GM23248 (cell line): ENCODE measurements at regions not wholly inside any gene's neighbourhood (a gene's known extent, or its start where the extent isn't known, plus 50 kb on each side); places are given as distances from the start of the nearest gene placed in this dataset.

Experiments used
- DNase-seq: peaks from one replicate; pipeline ENCODE4 v3.0.0-alpha.2; 2015
- H2AFZ ChIP-seq: fragments of 200-600 bp; sonication (generic); 2 replicates; pipeline ENCODE4 v1.6.1; 2016; ENCODE audit warnings: antibody characterized with exemption
- H3F3A ChIP-seq: fragments of 200-600 bp; sonication (generic); 2 replicates; pipeline ENCODE4 v1.6.1; 2016; ENCODE audit warnings: mild to moderate bottlenecking, antibody characterized with exemption, mixed run types; ENCODE audit not compliant: insufficient read depth
- H3K27ac ChIP-seq: fragments of 200-600 bp; sonication (generic); 2 replicates; pipeline ENCODE4 v1.5.1; 2016; ENCODE audit warnings: mild to moderate bottlenecking
- H3K27me3 ChIP-seq: fragments of 200-600 bp; sonication (generic); replicated peaks from 2 replicates; pipeline ENCODE4 v1.6.1; 2016; ENCODE audit warnings: mild to moderate bottlenecking; ENCODE audit not compliant: insufficient read depth
- H3K36me3 ChIP-seq: fragments of 200-600 bp; sonication (generic); 2 replicates; pipeline ENCODE4 v1.6.1; 2016; ENCODE audit warnings: low read depth, mild to moderate bottlenecking
- H3K4me1 ChIP-seq: fragments of 200-600 bp; sonication (generic); 2 replicates; pipeline ENCODE4 v1.6.1; 2016; ENCODE audit warnings: mild to moderate bottlenecking; ENCODE audit not compliant: insufficient read depth
- H3K4me2 ChIP-seq: fragments of 200-600 bp; sonication (generic); one replicate; pipeline ENCODE4 v1.6.1; 2016; ENCODE audit warnings: mild to moderate bottlenecking; ENCODE audit not compliant: unreplicated experiment
- H3K4me3 ChIP-seq: fragments of 200-600 bp; sonication (generic); 2 replicates; pipeline ENCODE4 v1.5.1; 2016; ENCODE audit warnings: mild to moderate bottlenecking
- H3K79me2 ChIP-seq: fragments of 200-600 bp; sonication (generic); 2 replicates; pipeline ENCODE4 v1.6.1; 2016; ENCODE audit warnings: mild to moderate bottlenecking; ENCODE audit not compliant: insufficient read depth
- H3K9ac ChIP-seq: fragments of 200-600 bp; sonication (generic); 2 replicates; pipeline ENCODE4 v1.6.1; 2016; ENCODE audit warnings: mild to moderate bottlenecking
- H3K9me2 ChIP-seq: fragments of 200-600 bp; sonication (generic); 2 replicates; pipeline ENCODE4 v1.6.1; 2016; ENCODE audit warnings: mixed run types, mild to moderate bottlenecking, moderate library complexity; ENCODE audit not compliant: insufficient read depth
- H3K9me3 ChIP-seq: fragments of 200-600 bp; sonication (generic); one replicate; pipeline ENCODE4 v1.6.1; 2017; ENCODE audit warnings: low read depth
- H4K20me1 ChIP-seq: fragments of 200-600 bp; sonication (generic); 2 replicates; pipeline ENCODE4 v1.6.0; 2016; ENCODE audit not compliant: insufficient read depth
- EZH2 ChIP-seq: fragments of 200-600 bp; sonication (generic); IDR thresholded peaks from 2 replicates; pipeline ENCODE4 v1.6.1; 2018; ENCODE audit warnings: antibody characterized with exemption, mild to moderate bottlenecking; ENCODE audit not compliant: insufficient read depth, poor library complexity, severe bottlenecking
- EZH2phosphoT487 ChIP-seq: fragments of 200-600 bp; sonication (generic); IDR thresholded peaks from 2 replicates; pipeline ENCODE4 v1.6.1; 2018; ENCODE audit warnings: antibody characterized with exemption, moderate library complexity, mild to moderate bottlenecking, low read depth; ENCODE audit not compliant: insufficient read depth
- WGBS, 2 experiments: methylation state at CpG; one replicate each; pipeline ENCODE4 v1.1.6; 2015 to 2017; ENCODE audit warnings: low lambda C conversion rate in 2 of 2, low coverage in 1 of 2; ENCODE audit errors: missing lambda C conversion rate in 2 of 2; 5-methylcytosine and 5-hydroxymethylcytosine counted together
- in situ Hi-C: fragments of 300-500 bp; cut with MboI; formaldehyde crosslinking; loops from 2 replicates; pipeline ENCODE4 v1.15.0; 2020

DNA sequence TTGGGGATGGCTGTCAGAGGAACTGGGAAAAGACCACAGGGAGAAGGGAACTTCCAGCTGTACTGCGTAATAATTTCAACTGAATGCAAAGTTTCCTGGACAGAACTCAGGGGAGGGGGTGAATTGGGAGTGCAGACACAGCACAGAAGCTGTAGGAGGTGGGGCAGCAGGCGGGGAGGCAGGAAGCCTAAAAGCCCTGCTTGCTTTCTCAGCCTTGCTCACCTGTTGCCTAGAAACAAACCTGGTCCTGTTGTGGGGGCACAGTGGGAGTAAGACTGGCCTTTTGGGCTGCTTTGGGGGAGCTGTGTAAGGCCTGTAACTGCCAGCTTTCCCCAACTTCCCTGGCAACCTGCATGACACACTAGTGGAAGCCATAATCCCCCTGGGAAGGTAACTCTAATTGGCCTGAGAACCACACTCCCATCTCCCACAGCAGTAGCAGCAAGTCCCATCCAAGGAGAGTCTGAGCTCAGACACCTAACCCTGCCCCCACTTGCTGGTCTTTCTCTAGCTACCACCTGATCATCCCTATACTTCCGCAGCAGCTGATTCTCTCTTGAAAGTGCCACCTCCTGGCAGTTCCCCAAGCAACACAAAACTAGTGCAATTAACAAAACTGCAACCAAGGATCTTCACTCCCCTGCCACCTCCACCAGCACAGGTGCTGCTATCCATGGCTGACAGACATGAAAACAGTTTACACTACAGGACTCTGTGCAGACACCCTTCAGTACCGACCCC, 1239.3 kb downstream of the SORCS1 start:
- no peak for DNase-seq
- in situ Hi-C loops, result no loop called here
- Histone ChIP-seq H3K9me3 (no peaks in the 10 kb centered on the region), H3K27ac (no peak overlapping the region), H4K20me1 (no peaks in the 10 kb centered on the region), H3K4me2 (no peak overlapping the region), H3K9me2 (no peaks in the 10 kb centered on the region), H3F3A (no peaks in the 10 kb centered on the region), H3K9ac (no peak overlapping the region), H3K36me3 (no peaks in the 10 kb centered on the region), H3K79me2 (no peaks in the 10 kb centered on the region), H3K4me1 (no peaks in the 10 kb centered on the region), H3K4me3 (no peak overlapping the region), H2AFZ (no peak overlapping the region), H3K27me3 (no peaks in the 10 kb centered on the region)
- TF ChIP-seq EZH2phosphoT487, result no peak
- TF ChIP-seq EZH2, result no peak
- WGBS, 2 experiments, result 16 to 21% methylated on average over 4 of the region's 4 CpGs

DNA sequence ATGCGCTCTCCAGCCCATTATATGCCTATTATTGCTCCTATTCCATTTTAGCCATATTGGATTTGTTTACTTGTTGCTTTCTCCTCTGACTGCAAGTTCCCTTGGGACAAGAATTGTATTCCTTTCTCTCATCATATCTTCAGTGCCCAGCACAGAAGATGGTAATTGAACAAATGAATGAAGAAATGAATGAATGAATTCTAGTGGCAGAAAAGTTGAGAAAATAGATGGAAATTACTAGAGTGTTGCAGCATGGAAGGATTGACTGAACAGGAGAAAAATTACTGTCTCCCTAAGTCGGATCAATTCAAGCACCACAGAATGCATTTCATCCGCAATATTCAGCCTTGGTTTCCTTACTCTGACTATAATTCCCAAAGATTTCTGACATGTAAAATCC, 1243.2 kb downstream of the SORCS1 start:
- Histone ChIP-seq H3K27ac (no peak overlapping the region), H3K9ac (no peak overlapping the region), H3F3A (no peaks in the 10 kb centered on the region), H2AFZ (no peak overlapping the region), H3K4me1 (no peaks in the 10 kb centered on the region), H3K9me3 (no peaks in the 10 kb centered on the region), H3K36me3 (no peaks in the 10 kb centered on the region), H3K27me3 (no peaks in the 10 kb centered on the region), H3K4me3 (no peak overlapping the region), H4K20me1 (no peaks in the 10 kb centered on the region), H3K9me2 (no peaks in the 10 kb centered on the region), H3K79me2 (no peaks in the 10 kb centered on the region), H3K4me2 (no peak overlapping the region)
- in situ Hi-C loops, result no loop called here
- 31 to 39% methylated on average over 3 of the region's 3 CpGs for WGBS, 2 experiments
- no peak for TF ChIP-seq EZH2phosphoT487
- no peak for TF ChIP-seq EZH2
- no peak for DNase-seq

DNA sequence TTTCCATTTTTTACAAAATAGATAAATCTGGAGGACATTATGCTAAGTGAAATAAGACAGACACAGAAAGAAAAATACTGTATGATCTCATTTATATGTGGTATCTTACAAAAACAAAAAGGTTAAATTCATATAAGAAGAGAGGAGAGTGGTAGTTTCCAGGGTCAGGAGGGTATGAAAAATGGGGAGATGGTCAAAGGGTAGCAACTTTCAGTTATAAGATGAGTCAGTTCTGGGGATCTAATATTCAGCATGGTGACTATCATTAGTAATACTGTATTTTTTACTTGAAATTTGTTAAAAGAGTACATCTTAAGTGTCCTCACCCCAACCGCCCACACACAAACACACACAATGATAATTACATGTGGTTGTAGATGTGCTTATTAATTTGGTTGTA, 1250.1 kb downstream of the SORCS1 start:
- Histone ChIP-seq H3K36me3 (no peaks in the 10 kb centered on the region), H3K4me1 (no peaks in the 10 kb centered on the region), H3K9ac (no peak overlapping the region), H3K4me3 (no peak overlapping the region), H3F3A (no peaks in the 10 kb centered on the region), H3K4me2 (no peak overlapping the region), H4K20me1 (no peaks in the 10 kb centered on the region), H3K27ac (no peak overlapping the region), H3K79me2 (no peaks in the 10 kb centered on the region), H3K9me2 (no peaks in the 10 kb centered on the region), H2AFZ (no peak overlapping the region), H3K27me3 (no peaks in the 10 kb centered on the region), H3K9me3 (no peaks in the 10 kb centered on the region)
- TF ChIP-seq EZH2 (no peak), EZH2phosphoT487 (no peak)
- 21 to 38% methylated on average over 1 of the region's 1 CpG for WGBS, 2 experiments
- no peak for DNase-seq
- in situ Hi-C loops, result no loop called here

DNA sequence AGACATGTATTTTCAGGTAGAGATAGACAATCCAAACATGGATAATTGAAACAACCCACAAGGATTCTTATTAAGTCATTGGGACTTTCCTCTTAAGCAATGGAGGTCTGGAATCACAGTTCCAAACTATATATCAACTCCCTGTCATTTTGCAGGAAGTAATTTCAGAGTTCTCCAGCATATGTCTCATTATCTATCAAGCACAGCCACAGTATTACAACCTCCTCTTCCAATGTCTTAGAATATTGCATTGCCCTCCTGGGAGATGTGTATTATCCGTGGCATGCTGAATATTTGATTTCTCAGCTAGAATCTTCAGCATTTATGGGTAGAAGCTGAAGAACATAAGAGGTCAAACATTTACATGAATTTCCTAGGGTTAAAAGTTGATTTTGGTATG, 1255.8 kb downstream of the SORCS1 start:
- Histone ChIP-seq H3F3A (no peaks in the 10 kb centered on the region), H3K4me2 (no peak overlapping the region), H3K27ac (no peak overlapping the region), H4K20me1 (no peaks in the 10 kb centered on the region), H3K9ac (no peak overlapping the region), H3K36me3 (no peaks in the 10 kb centered on the region), H3K4me1 (no peaks in the 10 kb centered on the region), H3K4me3 (no peak overlapping the region), H3K9me2 (no peaks in the 10 kb centered on the region), H2AFZ (no peak overlapping the region), H3K27me3 (no peaks in the 10 kb centered on the region), H3K9me3 (no peaks in the 10 kb centered on the region), H3K79me2 (no peaks in the 10 kb centered on the region)
- TF ChIP-seq EZH2 (no peak), EZH2phosphoT487 (no peak)
- in situ Hi-C loops, result no loop called here
- no peak for DNase-seq
- WGBS, 2 experiments, result 0% methylated on average over 1 of the region's 1 CpG
